Kidney tubule cell (primary cell): ENCODE measurements at regions not wholly inside any gene's neighbourhood (a gene's known extent, or its start where the extent isn't known, plus 50 kb on each side); places are given as distances from the start of the nearest gene placed in this dataset.

Source experiments
- DNase-seq: peaks from one replicate; pipeline ENCODE4 v3.0.0-alpha.2; 2018; ENCODE audit warnings: low spot score

DNA sequence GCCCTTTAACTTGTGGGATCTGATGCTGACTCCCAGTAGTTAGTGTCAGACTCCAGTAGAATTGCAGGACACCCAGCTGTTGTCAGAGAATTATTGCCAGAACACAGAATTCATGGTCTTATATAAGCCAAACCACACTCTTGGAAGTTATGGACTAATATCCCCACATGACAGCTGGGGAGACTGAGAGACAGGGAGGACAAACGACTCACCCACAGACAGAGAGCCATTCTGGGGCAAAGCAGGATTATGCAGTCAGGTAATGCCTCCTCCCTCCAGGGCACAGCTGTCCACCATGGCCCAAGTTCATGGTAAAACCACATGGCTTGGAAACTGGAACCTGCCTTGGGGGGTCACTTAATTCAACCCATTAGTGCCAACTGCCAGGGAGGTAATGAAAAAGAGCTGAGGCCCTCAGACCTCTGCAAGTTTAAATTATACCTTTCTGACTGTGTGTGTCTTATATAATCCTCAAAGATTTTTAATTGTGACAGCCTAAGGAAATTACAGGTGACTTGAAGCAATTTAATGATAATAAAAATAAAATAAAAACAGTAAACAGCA is 299.5 kb downstream of the BUD13 start:
- DNase-seq: no peak

GRCh38 chr11:116472651-116473050 is 300.1 kb downstream of the BUD13 start:
- DNase-seq: peak; percentile 7

DNA sequence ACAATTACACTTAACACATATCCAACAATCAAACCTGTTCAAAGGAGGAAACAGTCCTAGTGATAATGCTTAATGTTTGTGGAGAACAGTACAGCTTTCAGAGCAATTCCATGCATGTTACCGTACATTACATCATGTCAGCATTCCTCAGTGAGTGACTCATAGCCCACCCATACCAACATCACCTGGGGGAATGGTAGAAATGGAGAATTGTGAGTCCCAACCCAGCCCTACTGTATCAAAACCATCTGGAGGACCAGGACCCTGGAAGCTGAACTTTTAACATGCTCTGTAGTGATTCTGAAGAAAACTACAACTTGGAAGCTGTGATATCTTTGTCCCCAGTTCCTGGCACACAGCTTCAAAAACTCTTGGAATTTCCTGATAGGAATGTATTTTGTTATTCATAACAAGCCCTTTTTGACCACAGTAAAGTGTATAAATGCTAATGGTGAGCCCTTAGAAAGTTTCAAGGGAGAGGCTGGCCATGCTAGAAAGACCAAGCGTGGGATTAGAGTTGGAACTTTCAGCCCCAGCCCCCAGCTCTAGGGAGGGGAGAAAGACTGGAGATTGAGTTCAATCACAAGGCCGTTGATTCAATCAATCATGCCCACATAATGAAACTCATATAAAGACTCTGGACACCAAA is 301.1 kb downstream of the BUD13 start:
- peak; percentile 79 for DNase-seq

GRCh38 chr11:116468699-116469098 is 304.1 kb downstream of the BUD13 start:
- DNase-seq: no peak

DNA sequence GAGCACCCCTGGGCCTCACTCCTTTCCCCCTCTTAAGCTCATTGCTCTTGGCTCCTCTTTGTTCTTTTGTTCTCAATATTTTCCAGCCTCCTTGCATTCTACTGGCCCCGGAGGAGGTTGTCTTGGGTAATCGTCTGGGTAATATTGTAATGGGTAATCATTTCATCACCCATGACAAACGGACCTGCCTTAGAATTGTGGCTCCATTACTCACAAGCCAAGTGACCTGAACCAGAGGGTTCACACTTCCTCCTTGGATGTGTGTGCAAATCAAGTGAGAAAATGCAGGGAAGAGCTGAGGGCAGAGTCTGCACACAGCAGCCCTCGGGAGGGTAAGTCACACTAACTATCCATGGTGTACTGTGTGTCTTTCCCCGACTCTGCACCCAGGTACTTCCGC is 305.0 kb downstream of the BUD13 start:
- DNase-seq: peak; percentile 79

- DNase-seq: peak; percentile 29
These were observed 306.0 kb downstream of the BUD13 start for GRCh38 chr11:116466801-116467200.

DNA sequence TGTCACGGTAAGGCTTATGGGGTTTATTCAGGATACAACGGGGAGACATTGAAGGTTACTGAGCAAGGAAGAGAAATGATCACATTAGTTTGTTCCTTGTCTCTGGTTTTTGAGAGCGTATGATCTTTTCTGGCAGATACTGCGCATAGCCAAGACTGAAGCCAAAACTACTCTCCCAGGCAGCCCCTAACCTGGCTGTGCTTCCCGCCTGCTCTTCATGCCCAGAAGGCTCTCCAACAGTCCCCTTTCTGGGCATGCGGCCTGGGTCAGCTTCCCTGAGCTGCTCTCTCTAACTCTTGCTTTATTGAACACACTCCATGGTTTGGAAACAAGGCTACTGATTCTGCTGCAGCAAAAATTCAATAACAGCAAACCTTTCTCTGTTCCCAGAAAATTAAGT is 306.6 kb downstream of the BUD13 start:
- DNase-seq: no peak

- no peak for DNase-seq
These were observed 307.7 kb downstream of the BUD13 start for GRCh38 chr11:116465056-116465455.

DNA sequence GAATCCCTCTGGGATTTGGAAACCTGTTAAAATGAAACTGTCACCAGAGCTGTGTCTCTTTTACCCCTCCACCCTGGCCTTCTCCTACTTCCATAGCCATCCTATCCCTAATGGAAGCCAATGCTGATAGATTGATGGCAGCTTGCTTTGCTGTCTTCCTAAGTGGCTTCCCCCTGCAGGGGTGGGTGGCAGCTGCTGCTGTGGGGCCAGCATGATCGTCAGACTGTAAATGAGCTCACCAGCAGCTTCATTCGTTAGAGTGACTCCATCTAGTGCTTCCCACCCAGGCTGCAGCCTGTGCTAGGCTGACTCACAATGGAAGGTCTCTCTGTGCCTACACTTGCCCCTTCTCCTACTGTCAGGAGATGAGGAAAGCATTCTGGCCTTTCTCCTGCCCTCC is 311.0 kb downstream of the BUD13 start:
- no peak for DNase-seq

GRCh38 chr11:116460156-116460920 is 312.4 kb downstream of the BUD13 start:
- no peak for DNase-seq

DNA sequence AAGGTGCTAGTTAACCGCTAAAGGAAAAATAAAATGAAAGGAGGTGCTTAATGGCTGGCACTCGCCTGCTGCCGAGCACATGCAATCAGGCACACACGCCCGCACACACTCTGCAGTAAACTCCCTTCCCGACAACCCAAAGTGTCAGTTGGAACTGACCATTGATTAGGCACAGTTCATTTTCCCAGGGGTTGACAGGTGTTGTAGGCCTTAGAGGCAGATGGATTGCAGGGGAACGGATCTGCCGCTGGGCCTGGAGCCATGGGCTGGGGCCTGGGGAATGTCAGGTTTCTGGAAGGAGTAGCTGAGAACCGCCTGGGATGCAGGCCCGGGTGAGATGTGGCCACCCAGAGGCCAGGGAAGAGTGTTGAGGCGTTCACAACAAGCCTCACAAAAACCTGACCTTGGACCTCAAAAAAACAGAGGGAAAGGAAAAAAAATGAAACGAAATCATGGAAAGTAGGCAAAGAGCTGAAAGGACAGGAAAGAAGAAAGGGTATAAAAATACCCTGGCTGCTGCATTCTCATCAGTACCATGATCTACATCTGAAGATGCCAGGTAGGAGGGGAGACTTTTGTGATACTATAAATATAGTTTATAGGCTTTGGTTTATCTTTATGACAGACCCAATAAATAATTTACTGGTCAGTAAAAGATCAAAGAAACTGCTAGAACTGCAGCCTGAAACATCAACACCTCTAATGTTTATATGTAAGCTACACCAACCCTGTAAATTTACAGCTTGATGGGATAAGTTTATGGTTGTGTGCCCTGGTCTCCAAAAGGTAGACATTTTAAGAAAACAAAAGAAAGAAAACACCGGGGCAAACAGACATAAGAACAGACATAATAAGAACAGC is 313.4 kb downstream of the BUD13 start:
- DNase-seq: no peak

- no peak for DNase-seq
These were observed 314.2 kb downstream of the BUD13 start for GRCh38 chr11:116458546-116458945.

DNA sequence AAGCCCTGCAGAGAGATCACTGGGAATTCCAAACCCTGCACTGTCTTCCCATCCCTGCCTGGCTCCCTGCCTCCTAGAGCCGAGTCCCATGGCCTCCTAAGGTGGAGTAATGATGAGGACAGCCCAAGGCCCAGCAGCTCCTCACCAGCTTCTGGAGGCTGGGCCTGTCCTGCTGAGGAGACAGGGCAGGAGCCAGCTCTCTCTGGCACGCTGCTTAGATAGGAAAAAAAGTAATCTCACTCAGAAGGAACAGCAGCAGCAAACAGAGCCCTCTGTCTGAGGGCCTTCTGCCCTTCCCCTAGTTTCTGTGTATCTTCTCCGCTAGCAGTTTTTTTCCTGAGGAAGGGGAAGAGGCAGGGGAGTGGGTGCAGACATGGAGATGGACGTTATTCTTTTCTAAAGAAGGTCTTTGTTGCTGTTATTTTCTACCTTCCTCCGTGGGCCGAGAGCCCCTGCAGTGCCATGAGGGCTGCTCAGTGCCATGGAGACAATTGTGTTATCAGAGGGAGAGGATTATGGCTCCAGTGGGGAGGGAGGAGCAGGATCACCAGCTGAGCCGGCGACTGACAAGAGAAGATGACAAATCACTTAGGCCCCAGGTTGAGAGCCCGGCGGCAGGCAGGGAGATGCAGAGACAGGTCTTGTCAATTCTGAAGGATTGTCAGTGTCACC is 315.3 kb downstream of the BUD13 start:
- DNase-seq: no peak

DNA sequence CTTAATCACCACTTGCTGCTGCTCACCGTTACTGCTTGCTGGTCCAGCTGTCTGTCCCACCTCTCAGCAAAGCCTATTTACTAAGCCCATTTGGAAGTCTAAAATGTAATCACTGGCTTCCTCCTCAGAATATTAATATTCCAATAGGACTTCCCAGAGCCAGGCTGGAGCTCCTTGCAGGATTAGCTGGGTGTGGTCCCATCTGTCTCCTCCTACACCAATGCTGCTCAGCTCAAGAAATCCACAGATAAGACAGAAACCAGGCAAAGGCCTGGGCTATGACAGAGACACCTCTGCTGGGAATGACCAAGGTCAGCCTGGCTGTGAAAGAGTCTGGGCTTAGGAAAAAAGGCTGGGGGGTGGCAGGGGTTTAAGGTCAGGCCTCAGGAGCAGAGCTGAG is 317.8 kb downstream of the BUD13 start:
- DNase-seq: no peak

DNA sequence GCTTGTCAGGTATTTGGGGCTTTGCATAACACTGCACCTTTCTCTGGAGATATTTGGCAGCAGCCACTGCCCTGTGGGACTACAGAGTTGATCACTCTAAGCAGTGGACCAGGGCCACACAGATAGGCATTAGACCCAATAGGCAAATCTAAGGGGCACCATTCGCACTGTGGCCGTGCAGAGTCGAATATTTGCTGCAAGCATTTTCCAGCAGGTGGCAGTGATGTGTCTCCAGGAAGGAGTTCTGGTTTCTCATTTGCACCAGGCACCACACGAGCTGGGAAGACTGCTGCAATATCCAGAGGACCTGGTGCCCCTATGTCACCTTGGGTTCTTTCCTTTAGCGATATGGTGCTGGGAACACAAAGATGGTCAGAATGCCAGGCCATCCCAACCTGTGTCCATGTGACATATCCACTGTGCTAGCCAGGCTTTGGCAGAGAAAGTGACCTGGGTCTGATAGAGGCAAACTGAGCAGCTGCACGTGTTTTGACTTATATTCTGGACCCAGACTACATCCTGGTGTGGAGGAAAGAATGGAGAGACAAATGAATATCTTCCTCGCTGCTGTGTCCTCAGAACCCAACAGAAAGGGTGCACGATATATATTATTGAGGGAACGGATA is 318.7 kb downstream of the BUD13 start:
- peak; percentile 55 for DNase-seq

DNA sequence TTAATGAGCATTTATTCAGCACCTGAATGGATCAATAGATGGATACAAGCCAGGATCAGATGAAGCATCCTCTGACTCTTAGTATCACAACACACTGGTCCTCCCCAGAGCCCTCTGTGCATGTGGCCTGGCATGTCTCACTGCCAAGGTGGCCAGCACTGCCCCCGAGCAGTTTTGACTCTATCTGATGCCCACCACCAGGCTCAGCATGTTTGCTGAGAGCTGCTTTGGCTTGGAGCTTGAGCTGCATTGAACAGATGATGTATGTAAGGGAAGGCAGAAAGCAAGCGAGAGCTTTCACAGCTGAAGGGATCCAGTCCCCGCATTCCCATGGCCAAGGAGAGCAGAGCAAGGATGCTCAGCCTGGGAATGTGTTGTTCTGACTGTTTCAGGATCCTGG is 320.3 kb downstream of the BUD13 start:
- DNase-seq: no peak

DNA sequence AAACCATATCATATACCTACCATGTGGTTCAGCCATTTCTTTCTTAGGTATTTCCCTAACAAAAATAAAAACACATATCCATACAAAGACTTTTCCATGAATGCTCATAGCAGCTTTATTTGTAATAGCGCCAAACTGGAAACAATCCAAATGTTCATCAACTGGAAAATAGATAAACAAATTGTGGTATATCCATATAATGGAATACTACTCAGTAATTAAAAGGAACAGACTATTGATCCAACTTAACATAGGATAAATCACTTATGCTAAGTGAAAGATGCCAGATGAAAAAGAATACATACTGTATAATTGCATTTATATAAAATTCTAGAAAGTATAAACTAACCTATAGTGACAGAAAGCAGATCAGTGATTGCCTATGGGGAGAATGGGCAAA is 323.3 kb downstream of the BUD13 start:
- DNase-seq: no peak

GRCh38 chr11:116446048-116446941 is 326.5 kb downstream of the BUD13 start:
- no peak for DNase-seq

- DNase-seq: no peak
These were observed 327.4 kb downstream of the BUD13 start for GRCh38 chr11:116445108-116446047.
